ENCODE measurements at regions not wholly inside any gene's neighbourhood (a gene's known extent, or its start where the extent isn't known, plus 50 kb on each side); places are given as distances from the start of the nearest gene placed in this dataset.

GRCh38 chr4:33334416-33334815, 2614.2 kb downstream of the PCDH7 start:
- Histone ChIP-seq H3K27me3 (replicated peaks in 1 of 4; ENCODE audit: control insufficient read depth in 3 of 4, extremely low read depth in 1 of 4, insufficient read depth in 3 of 4, low read length in 3 of 4) (no peaks in the 10 kb centered on the region), H2BK12ac (ENCODE audit: low read depth, low read length) (no peak overlapping the region), H3K9me3 (ENCODE audit: insufficient read depth in 2 of 2, low read depth in 1 of 2, low read length in 1 of 2) (peaks cover 14% of the 10 kb centered on the region in 2 experiments), H4K91ac (replicated peaks; ENCODE audit: insufficient read length, low read length) (no peak overlapping the region), H2AK5ac (ENCODE audit: low read depth, low read length) (no peak overlapping the region), H3K79me2 (ENCODE audit: control insufficient read depth in 1 of 2, insufficient read depth in 2 of 2, low read length in 2 of 2) (no peaks in the 10 kb centered on the region), H3K18ac (ENCODE audit: extremely low read depth, low read length) (no peak overlapping the region), H3K4me3 (ENCODE audit: extremely low read depth in 1 of 4, insufficient read depth in 2 of 4, low read depth in 3 of 4, low read length in 4 of 4) (no peak overlapping the region), H3K27ac (ENCODE audit: low read depth, low read length) (no peak overlapping the region), H3K23ac (ENCODE audit: insufficient read length) (no peak overlapping the region), H4K20me1 (replicated peaks in 1 of 2; ENCODE audit: control insufficient read depth in 1 of 2, insufficient read depth in 2 of 2, low read length in 2 of 2) (no peaks in the 10 kb centered on the region), H3K36me3 (ENCODE audit: control insufficient read depth in 2 of 4, insufficient read depth in 4 of 4, low read length in 3 of 4) (0 out of 8 replicates have a peak, but pooled peaks cover 0 to 4% (median 0%) of the 10 kb centered on the region in 4 experiments), H4K8ac (ENCODE audit: extremely low read depth, insufficient read depth, low read length) (no peak overlapping the region), H2BK5ac (ENCODE audit: low read depth, low read length) (no peak overlapping the region), H2BK20ac (ENCODE audit: low read length) (no peak overlapping the region), H3K23me2 (ENCODE audit: low read depth, low read length) (no peaks in the 10 kb centered on the region), H3K14ac (ENCODE audit: insufficient read length) (no peak overlapping the region), H3K79me1 (ENCODE audit: low read depth, low read length) (no peaks in the 10 kb centered on the region), H3K4me1 (replicated peaks in 1 of 4; ENCODE audit: control insufficient read depth in 3 of 4, insufficient read depth in 4 of 4, low read length in 3 of 4) (no peaks in the 10 kb centered on the region), H2BK120ac (replicated peaks; ENCODE audit: low read depth, low read length) (no peak overlapping the region), H3K4me2 (ENCODE audit: insufficient read depth in 1 of 2, low read depth in 2 of 2, low read length in 2 of 2) (no peak overlapping the region), H2AFZ (ENCODE audit: low read length) (no peak overlapping the region), H4K5ac (ENCODE audit: insufficient read length, low read depth, low read length) (no peak overlapping the region), H3K56ac (replicated peaks; ENCODE audit: insufficient read length, low read depth, low read length) (no peak overlapping the region), H3K4ac (replicated peaks; ENCODE audit: insufficient read length, low read depth, low read length) (no peak overlapping the region), H2BK15ac (ENCODE audit: low read length) (no peak overlapping the region), H3K9ac (replicated peaks in 1 of 4; ENCODE audit: extremely low read depth in 1 of 4, low read depth in 3 of 4, low read length in 3 of 4) (no peak overlapping the region)
- TF ChIP-seq SP4 (IDR thresholded peaks at IDR 0.05; ENCODE audit: low read length) (no peak), RAD21 (IDR thresholded peaks at IDR 0.05 in 1 of 2, conservative IDR thresholded peaks at IDR 0.05 in 1 of 2; ENCODE audit: low read depth in 2 of 2, low read length in 2 of 2) (no peak), BRCA1 (IDR thresholded peaks at IDR 0.05; ENCODE audit: low read depth, low read length) (no peak), CHD2 (IDR thresholded peaks at IDR 0.05; ENCODE audit: low read length) (no peak), GABPA (IDR thresholded peaks at IDR 0.05; ENCODE audit: borderline replicate concordance, insufficient read depth, low read length) (no peak), TEAD4 (IDR thresholded peaks at IDR 0.05; ENCODE audit: low read depth, low read length) (no peak), MAFK (IDR thresholded peaks at IDR 0.05; ENCODE audit: low read depth, low read length) (no peak), E2F6 (IDR thresholded peaks at IDR 0.05) (no peak), CREB1 (IDR thresholded peaks at IDR 0.05) (no peak), JUN (IDR thresholded peaks at IDR 0.05; ENCODE audit: low read depth, low read length) (no peak), KDM5A (IDR thresholded peaks at IDR 0.05; ENCODE audit: low read length) (no peak), CHD1 (IDR thresholded peaks at IDR 0.05; ENCODE audit: low read depth, low read length) (no peak), CTCF (IDR thresholded peaks at IDR 0.05; ENCODE audit: control extremely low read depth in 1 of 3, insufficient read depth in 1 of 3, low read depth in 1 of 3, low read length in 3 of 3) (no peak)
- FAIRE-seq, result no peak
- ChIA-PET CTCF (ENCODE audit: partially characterized antibody) (no interaction called here), POLR2A (ENCODE audit: partially characterized antibody) (no interaction called here)
- WGBS, 2 experiments (ENCODE audit: extremely low coverage in 1 of 2, insufficient coverage in 1 of 2, insufficient read length in 1 of 2, insufficient replicate concordance in 2 of 2, low coverage in 1 of 2, low lambda C conversion rate in 2 of 2, missing lambda C conversion rate in 1 of 2), result 83% methylated on average over 2 of the region's 2 CpGs; no CpG with 5 or more reads in 1 of the 2 experiments
- DNase-seq (ENCODE audit: low read depth in 1 of 2, low spot score in 2 of 2), result no peak
